ENCODE measurements at regions not wholly inside any gene's neighbourhood (a gene's known extent, or its start where the extent isn't known, plus 50 kb on each side); places are given as distances from the start of the nearest gene placed in this dataset.

GRCh38 chr20:51134405-51134804 lies 111.5 kb upstream of the KCNG1 start:
- 59% methylated on average over 4 of the region's 6 CpGs; no CpG with 5 or more reads in 1 of the 2 experiments for WGBS, 2 experiments (ENCODE audit: extremely low coverage in 2 of 2, insufficient read length in 1 of 2)
- Histone ChIP-seq H2AK5ac (ENCODE audit: low read depth, low read length) (no peak overlapping the region), H3K4me2 (ENCODE audit: low read depth, low read length) (no peak overlapping the region), H3K23ac (ENCODE audit: low read depth, low read length) (no peak overlapping the region), H3K27me3 (ENCODE audit: control insufficient read depth, insufficient read depth, low read length) (no peaks in the 10 kb centered on the region), H3K9me1 (ENCODE audit: insufficient read depth, low read length) (no peaks in the 10 kb centered on the region), H2BK120ac (ENCODE audit: low read depth, low read length) (no peak overlapping the region), H4K20me1 (ENCODE audit: insufficient read depth, low read length) (no peaks in the 10 kb centered on the region), H3K14ac (replicated peaks; ENCODE audit: low read depth, low read length) (no peak overlapping the region), H2AFZ (replicated peaks; ENCODE audit: low read length, poor library complexity) (no peak overlapping the region), H3K4me3 (ENCODE audit: insufficient read depth, low read depth, low read length) (no peak overlapping the region), H3K36me3 (ENCODE audit: control insufficient read depth, insufficient read depth, low read length) (no peaks in the 10 kb centered on the region), H3K79me1 (ENCODE audit: low read depth in 1 of 2, low read length in 2 of 2) (no peaks in the 10 kb centered on the region), H2BK5ac (ENCODE audit: low read depth, low read length, poor library complexity, severe bottlenecking) (no peak overlapping the region), H2BK20ac (ENCODE audit: low read depth, low read length) (no peak overlapping the region), H3K9me3 (ENCODE audit: control insufficient read depth, insufficient read depth, low read length) (no peaks in the 10 kb centered on the region), H4K91ac (ENCODE audit: insufficient read depth, low read depth, low read length) (no peak overlapping the region), H3K56ac (ENCODE audit: extremely low read depth, insufficient read depth, low read length) (no peak overlapping the region), H3K4me1 (ENCODE audit: control insufficient read depth, insufficient read depth, low read length) (no peaks in the 10 kb centered on the region), H3K9ac (ENCODE audit: low read depth, low read length) (no peak overlapping the region), H4K8ac (ENCODE audit: low read depth in 2 of 2, low read length in 2 of 2) (no peak overlapping the region), H2AK9ac (replicated peaks; ENCODE audit: low read depth, low read length, poor library complexity) (no peak overlapping the region), H3K18ac (ENCODE audit: low read depth, low read length) (no peak overlapping the region), H4K5ac (ENCODE audit: low read depth, low read length) (no peak overlapping the region), H2BK15ac (ENCODE audit: low read depth, low read length) (no peak overlapping the region), H3K27ac (ENCODE audit: insufficient read depth, low read length) (no peak overlapping the region), H3K4ac (ENCODE audit: low read depth, low read length) (no peak overlapping the region)
- intact Hi-C loops (cut with micrococcal nuclease) = no loop called here
- DNase-seq (no peak), ATAC-seq (ENCODE audit: low read depth) (no peak)
- POLR2A ChIA-PET (ENCODE audit: unreplicated experiment) = no interaction called here
- CTCF ChIA-PET = no interaction called here
- dilution Hi-C loops (cut with HindIII; ENCODE audit: low sequenced_read_pairs, unreplicated experiment) = no loop called here
- in situ Hi-C loops (cut with MboI; ENCODE audit: low sequenced_read_pairs) = no loop called here
- TF ChIP-seq POLR2A (IDR thresholded peaks at IDR 0.05; ENCODE audit: low read depth, low read length) (no peak), RCOR1 (IDR thresholded peaks at IDR 0.05; ENCODE audit: insufficient replicate concordance, low read length) (no peak), BHLHE40 (IDR thresholded peaks at IDR 0.05; ENCODE audit: low read depth, low read length) (no peak), RAD21 (IDR thresholded peaks at IDR 0.05; ENCODE audit: low read length) (no peak), CHD1 (IDR thresholded peaks at IDR 0.05; ENCODE audit: low read depth, low read length) (no peak), CEBPB (IDR thresholded peaks at IDR 0.05; ENCODE audit: low read depth, low read length) (no peak)
- TF ChIP-seq, protein P1, sequence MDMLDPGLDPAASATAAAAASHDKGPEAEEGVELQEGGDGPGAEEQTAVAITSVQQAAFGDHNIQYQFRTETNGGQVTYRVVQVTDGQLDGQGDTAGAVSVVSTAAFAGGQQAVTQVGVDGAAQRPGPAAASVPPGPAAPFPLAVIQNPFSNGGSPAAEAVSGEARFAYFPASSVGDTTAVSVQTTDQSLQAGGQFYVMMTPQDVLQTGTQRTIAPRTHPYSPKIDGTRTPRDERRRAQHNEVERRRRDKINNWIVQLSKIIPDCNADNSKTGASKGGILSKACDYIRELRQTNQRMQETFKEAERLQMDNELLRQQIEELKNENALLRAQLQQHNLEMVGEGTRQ (IDR thresholded peaks at IDR 0.05; ENCODE audit: low read depth, low read length) = no peak
- no TSS peak for BruUV-seq (replicated peaks)

Measured in IMR-90 (cell line).